ENCODE measurements at regions not wholly inside any gene's neighbourhood (a gene's known extent, or its start where the extent isn't known, plus 50 kb on each side); places are given as distances from the start of the nearest gene placed in this dataset.

DNA sequence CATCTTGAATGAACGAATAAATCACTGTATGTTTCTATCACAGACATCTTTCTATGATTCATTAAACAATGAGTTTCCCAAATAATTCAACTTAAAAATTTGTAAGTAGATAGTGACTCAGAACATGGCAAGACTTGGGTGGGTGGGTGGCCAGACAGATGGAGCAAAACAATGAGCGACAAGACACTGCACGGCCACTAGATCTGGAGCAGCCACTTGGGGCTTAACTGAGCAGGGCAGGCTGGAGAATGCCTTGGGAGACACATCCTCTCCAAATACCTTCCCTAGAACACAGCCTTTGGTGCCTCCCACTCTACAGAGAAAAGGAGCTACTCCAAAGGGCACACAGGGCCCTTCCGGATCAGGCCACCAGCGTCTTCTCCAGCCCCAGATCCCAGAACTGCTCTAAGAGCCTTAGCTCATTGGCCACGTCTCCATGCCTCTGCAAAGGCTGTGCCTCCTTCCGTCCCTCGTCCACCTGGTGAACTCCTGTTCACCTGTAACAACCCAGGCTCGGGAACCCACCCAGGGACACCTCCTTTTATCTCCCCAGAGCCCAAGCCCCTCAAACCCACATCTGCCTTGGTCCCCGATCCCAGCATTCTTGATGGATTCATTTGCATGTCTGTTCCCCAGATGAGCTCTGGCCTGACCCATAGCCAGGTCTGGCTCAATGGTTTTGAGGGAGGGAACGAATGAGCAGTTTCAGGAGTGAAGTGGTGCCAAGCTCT is 134.9 kb upstream of the IQSEC1 start:
- TF ChIP-seq, protein P1, sequence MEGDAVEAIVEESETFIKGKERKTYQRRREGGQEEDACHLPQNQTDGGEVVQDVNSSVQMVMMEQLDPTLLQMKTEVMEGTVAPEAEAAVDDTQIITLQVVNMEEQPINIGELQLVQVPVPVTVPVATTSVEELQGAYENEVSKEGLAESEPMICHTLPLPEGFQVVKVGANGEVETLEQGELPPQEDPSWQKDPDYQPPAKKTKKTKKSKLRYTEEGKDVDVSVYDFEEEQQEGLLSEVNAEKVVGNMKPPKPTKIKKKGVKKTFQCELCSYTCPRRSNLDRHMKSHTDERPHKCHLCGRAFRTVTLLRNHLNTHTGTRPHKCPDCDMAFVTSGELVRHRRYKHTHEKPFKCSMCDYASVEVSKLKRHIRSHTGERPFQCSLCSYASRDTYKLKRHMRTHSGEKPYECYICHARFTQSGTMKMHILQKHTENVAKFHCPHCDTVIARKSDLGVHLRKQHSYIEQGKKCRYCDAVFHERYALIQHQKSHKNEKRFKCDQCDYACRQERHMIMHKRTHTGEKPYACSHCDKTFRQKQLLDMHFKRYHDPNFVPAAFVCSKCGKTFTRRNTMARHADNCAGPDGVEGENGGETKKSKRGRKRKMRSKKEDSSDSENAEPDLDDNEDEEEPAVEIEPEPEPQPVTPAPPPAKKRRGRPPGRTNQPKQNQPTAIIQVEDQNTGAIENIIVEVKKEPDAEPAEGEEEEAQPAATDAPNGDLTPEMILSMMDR (IDR thresholded peaks at IDR 0.05; ENCODE audit: insufficient read depth, low read length, poor library complexity, severe bottlenecking) = no peak
- TF ChIP-seq EZH2phosphoT487 (conservative IDR thresholded peaks at IDR 0.05; ENCODE audit: low read length) = no peak

Data from SU-DHL-6 (cell line).